ENCODE measurements at regions not wholly inside any gene's neighbourhood (a gene's known extent, or its start where the extent isn't known, plus 50 kb on each side); places are given as distances from the start of the nearest gene placed in this dataset.

DNA sequence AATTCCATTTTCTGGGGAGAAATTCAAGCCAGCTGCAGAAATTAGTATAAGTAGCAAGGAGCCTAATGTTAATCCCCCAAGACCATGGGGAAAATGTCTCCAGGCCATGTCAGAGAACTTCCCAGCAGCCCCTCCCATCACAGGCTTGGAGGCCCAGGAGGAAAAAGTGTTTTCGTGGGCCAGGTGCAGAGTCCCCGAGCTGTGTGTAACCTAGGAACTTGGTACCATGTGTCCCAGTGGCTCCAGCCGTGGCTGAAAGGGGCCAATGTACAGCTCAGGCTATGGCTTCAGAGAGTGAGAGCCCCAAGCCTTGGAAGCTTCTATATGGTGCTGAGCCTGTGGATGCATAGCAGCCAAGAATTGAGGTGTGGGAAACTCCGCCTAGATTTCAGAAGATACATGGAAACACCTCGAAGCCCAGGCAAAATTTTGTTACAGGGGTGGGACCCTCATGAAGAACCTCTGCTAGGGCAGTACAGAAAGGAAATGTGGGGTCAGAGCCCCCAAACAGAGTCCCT, 286.3 kb downstream of the MATN1 start:
- TF ChIP-seq, protein P1, sequence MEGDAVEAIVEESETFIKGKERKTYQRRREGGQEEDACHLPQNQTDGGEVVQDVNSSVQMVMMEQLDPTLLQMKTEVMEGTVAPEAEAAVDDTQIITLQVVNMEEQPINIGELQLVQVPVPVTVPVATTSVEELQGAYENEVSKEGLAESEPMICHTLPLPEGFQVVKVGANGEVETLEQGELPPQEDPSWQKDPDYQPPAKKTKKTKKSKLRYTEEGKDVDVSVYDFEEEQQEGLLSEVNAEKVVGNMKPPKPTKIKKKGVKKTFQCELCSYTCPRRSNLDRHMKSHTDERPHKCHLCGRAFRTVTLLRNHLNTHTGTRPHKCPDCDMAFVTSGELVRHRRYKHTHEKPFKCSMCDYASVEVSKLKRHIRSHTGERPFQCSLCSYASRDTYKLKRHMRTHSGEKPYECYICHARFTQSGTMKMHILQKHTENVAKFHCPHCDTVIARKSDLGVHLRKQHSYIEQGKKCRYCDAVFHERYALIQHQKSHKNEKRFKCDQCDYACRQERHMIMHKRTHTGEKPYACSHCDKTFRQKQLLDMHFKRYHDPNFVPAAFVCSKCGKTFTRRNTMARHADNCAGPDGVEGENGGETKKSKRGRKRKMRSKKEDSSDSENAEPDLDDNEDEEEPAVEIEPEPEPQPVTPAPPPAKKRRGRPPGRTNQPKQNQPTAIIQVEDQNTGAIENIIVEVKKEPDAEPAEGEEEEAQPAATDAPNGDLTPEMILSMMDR (IDR thresholded peaks at IDR 0.05), result no peak
- no peak for TF ChIP-seq POLR2AphosphoS5 (IDR thresholded peaks at IDR 0.05)

Measured in esophagus muscularis mucosa (tissue), 3 donors.